GM12892 (cell line): ENCODE measurements at regions not wholly inside any gene's neighbourhood (a gene's known extent, or its start where the extent isn't known, plus 50 kb on each side); places are given as distances from the start of the nearest gene placed in this dataset.

Experiments
- DNase-seq: peaks from one replicate; pipeline ENCODE4 v3.0.0; 2011; ENCODE audit not compliant: insufficient read length
- FAIRE-seq: peaks from 2 replicates; lab custom pipeline; 2011; peaks lifted over from hg19 to GRCh38; lab: Jason Lieb, UNC
- POLR2A ChIP-seq: IDR thresholded peaks from 2 replicates; pipeline ENCODE4 v1.6.1; 2011; ENCODE audit warnings: low read depth, low read length, control low read depth
- POLR2AphosphoS5 ChIP-seq: IDR thresholded peaks from 2 replicates; pipeline ENCODE4 v1.6.1; 2011; ENCODE audit warnings: low read depth, low read length, control low read depth
- TAF1 ChIP-seq: IDR thresholded peaks from 2 replicates; pipeline ENCODE4 v1.6.1; 2011; ENCODE audit warnings: low read depth, mild to moderate bottlenecking, control low read depth, low read length, borderline replicate concordance

- TF ChIP-seq POLR2A (no peak), POLR2AphosphoS5 (no peak), TAF1 (no peak)
- DNase-seq (no peak), FAIRE-seq (no peak)
These were observed 166.1 kb downstream of the SNAPC1 start for GRCh38 chr14:61928300-61928699.

GRCh38 chr14:61928701-61929100 lies 166.5 kb downstream of the SNAPC1 start:
- DNase-seq (no peak), FAIRE-seq (no peak)
- TF ChIP-seq TAF1: no peak
- no peak for TF ChIP-seq POLR2AphosphoS5
- no peak for TF ChIP-seq POLR2A

- FAIRE-seq: no peak
- TF ChIP-seq POLR2A (no peak), POLR2AphosphoS5 (no peak), TAF1 (no peak)
- DNase-seq: no peak
These were observed 167.4 kb downstream of the SNAPC1 start for GRCh38 chr14:61929651-61930050.

GRCh38 chr14:61930101-61930857 lies 168.1 kb downstream of the SNAPC1 start:
- no peak for FAIRE-seq
- no peak for DNase-seq
- TF ChIP-seq TAF1 (no peak), POLR2A (no peak), POLR2AphosphoS5 (no peak)

GRCh38 chr14:61932974-61933373 lies 170.8 kb downstream of the SNAPC1 start:
- DNase-seq: no peak
- TF ChIP-seq POLR2A (no peak), POLR2AphosphoS5 (no peak), TAF1 (no peak)
- FAIRE-seq: no peak

GRCh38 chr14:61934385-61934784 lies 172.2 kb downstream of the SNAPC1 start:
- no peak for FAIRE-seq

GRCh38 chr14:61939776-61940175 lies 177.6 kb downstream of the SNAPC1 start:
- FAIRE-seq (no peak), DNase-seq (no peak)
- TF ChIP-seq TAF1 (no peak), POLR2A (no peak), POLR2AphosphoS5 (no peak)

More at GRCh38 chr14:61934385-61934784, 172.2 kb downstream of the SNAPC1 start:
- no peak for DNase-seq
- TF ChIP-seq POLR2AphosphoS5 (no peak), TAF1 (no peak)

GRCh38 chr14:61940666-61941420 lies 178.6 kb downstream of the SNAPC1 start:
- FAIRE-seq (no peak), DNase-seq (no peak)
- TF ChIP-seq POLR2AphosphoS5: no peak
- TF ChIP-seq POLR2A: no peak
- no peak for TF ChIP-seq TAF1

GRCh38 chr14:61941421-61942150 lies 179.4 kb downstream of the SNAPC1 start:
- FAIRE-seq (no peak), DNase-seq (no peak)
- TF ChIP-seq TAF1 (no peak), POLR2A (no peak), POLR2AphosphoS5 (no peak)

GRCh38 chr14:61948376-61948775 lies 186.2 kb downstream of the SNAPC1 start:
- DNase-seq (no peak), FAIRE-seq (no peak)
- TF ChIP-seq POLR2A: no peak
- no peak for TF ChIP-seq TAF1
- TF ChIP-seq POLR2AphosphoS5: no peak

GRCh38 chr14:61950340-61950739 lies 188.1 kb downstream of the SNAPC1 start:
- FAIRE-seq (no peak), DNase-seq (no peak)
- TF ChIP-seq TAF1 (no peak), POLR2A (no peak), POLR2AphosphoS5 (no peak)
